T-helper 1 cell treated with Interleukin-12 subunit alpha and Interleukin-12 subunit beta and Interleukin-4 antibody, amounts not matched to agents 30 ng/mL and 1 ng/mL, for 36 hours (primary cell): ENCODE measurements at regions not wholly inside any gene's neighbourhood (a gene's known extent, or its start where the extent isn't known, plus 50 kb on each side); places are given as distances from the start of the nearest gene placed in this dataset.

Source experiments
- intact Hi-C: fragments of 100-400 bp; cut with micrococcal nuclease; formaldehyde crosslinking; loops from one replicate; pipeline ENCODE4 v1.15.1; 2024

GRCh38 chr14:71650187-71650755 lies 282.0 kb upstream of the RGS6 start:
- intact Hi-C loops, result no loop called here

GRCh38 chr14:71651228-71651627 lies 281.0 kb upstream of the RGS6 start:
- intact Hi-C loops, result no loop called here

DNA sequence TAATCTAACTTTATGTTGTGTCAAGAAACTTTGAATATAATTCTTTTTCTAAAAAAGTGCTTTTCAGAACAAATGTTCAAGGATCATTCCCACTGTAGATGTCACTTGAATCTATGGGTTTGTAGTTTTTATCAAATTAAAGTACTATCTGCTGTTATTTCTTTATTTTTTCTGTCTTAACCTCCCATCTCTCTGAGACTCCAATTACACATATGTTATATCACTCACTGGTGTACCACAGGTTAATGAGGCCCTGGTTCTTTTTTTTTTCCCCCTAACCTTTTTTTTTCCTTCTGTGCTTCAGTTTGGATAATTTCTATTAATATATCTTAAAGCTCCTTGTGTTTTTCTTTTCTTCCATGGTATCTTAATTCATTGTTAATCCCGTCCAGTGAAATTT lies 279.9 kb upstream of the RGS6 start:
- intact Hi-C loops, result no loop called here

GRCh38 chr14:71654810-71655209 lies 277.4 kb upstream of the RGS6 start:
- intact Hi-C loops, result loop anchor here (5.0 kb wide), 2 partner anchors 63 to 328 kb away; no protein-coding TSS in a partner anchor

DNA sequence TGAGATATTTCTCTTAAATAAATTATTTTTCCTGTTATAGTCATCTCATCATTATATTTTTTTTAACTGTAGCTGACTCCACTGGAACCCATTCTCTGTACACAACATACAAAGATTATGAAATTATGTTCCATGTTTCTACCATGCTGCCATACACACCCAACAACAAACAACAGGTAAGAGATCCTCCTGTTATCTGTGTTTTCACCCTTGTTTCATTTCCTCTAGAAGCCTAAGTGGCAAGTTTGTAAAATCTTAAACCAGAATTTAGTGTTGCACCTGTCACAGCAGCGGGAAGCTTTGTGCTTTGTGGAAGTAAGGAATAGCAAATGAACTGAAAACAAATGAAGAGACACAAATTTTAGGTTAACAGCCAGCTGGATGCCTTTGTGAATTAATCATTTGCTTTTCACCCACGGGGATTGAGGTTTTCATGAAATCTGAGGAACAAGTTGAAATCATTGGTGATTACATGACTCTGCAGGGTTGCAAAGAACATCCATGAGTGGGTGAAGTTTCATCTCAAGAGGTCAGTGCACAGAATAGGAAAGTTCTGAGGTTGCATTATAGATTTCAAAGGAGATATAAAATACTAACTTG lies 273.9 kb upstream of the RGS6 start:
- intact Hi-C loops, result loop anchor here (5.0 kb wide), 2 partner anchors 66 to 331 kb away; no protein-coding TSS in a partner anchor

- intact Hi-C loops, result loop anchor here (5.0 kb wide), 2 partner anchors 67 to 332 kb away; no protein-coding TSS in a partner anchor
Observed at GRCh38 chr14:71659159-71659558, 273.1 kb upstream of the RGS6 start.

GRCh38 chr14:71661441-71661840 lies 270.8 kb upstream of the RGS6 start:
- intact Hi-C loops, result no loop called here

DNA sequence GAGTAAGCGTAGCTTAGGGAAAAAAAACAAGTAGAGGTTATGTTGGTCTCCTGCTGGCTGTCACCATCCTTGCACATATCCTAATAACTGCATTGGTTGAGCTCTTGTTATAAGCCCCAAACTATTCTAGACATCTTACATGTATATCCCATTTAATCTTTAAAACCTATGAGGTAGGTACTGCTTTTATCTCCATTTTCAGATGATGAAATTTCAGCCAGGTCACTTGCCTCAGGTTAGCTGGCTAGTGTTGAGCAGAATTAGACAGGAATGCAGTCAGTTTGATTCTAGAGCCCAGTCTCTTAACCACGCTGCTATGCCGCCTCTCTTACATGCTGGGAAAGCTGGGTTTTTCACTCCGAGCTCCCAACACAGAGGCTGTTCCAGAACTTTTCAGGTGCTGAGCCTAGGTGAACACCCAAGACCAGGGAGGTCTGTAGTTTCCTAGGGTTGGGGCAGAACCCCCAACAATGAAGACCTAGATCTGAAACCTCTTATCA lies 269.9 kb upstream of the RGS6 start:
- intact Hi-C loops, result no loop called here

DNA sequence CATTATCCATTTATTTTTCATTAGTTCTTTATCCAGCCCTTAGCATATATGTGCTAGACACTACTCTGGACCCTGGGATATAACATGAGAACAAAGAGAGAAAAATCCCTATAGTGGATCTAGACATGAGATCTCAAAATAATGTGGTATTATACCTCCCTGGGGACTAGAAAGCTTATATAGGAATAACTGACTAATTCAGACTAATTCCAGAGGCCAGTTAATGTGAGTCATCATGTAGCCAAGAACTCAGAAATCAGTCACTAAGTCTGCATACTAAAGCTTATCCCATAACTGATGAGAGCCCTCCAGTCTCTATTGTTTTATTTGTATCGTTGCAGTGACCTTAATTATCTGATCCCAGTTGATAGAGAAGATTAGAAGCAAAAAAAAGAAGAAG lies 267.1 kb upstream of the RGS6 start:
- intact Hi-C loops, result no loop called here

DNA sequence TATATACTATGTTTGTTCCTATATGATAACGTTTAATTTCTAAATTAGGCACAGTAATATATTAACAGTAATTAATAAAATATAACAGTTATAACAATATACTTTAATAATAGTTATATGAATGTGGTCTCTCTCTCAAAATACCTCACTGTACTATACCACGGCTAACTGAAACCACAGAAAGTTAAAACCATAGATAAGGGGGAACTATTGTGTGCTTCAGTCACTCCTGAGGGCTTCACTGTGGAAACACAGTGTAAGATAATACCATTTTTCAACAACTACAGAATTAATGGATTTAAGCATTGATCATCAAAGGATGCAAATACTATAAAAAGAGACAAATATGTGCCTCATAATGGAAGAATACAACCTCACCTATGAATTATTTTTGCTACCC lies 266.4 kb upstream of the RGS6 start:
- intact Hi-C loops, result no loop called here

DNA sequence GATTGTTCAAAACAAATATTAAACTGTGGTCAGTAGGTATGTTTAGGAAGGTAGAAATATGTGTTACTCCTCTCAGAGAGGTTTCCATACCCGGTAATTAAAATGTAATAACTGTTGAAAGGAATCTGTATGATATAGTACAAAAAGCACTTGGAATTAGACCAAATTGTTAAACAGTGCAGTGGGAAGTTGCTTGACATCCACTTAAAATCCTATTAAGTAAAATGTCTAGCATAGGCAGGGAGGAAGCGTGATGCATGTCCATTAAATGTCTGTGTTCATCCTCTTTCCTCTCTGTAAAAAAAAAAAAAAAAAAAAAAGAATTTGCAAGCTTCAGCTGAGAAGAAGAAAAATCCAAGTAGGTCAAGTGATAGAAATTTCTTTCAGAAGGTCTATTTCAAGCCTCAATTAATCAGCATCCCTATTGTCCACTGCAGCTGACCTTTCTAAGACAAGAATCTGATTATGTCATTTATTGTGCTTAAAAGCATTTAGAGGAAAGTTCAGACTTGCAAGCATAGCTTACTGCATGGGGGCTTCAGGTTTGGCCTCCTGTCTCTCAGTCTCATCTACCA lies 265.6 kb upstream of the RGS6 start:
- intact Hi-C loops, result no loop called here

DNA sequence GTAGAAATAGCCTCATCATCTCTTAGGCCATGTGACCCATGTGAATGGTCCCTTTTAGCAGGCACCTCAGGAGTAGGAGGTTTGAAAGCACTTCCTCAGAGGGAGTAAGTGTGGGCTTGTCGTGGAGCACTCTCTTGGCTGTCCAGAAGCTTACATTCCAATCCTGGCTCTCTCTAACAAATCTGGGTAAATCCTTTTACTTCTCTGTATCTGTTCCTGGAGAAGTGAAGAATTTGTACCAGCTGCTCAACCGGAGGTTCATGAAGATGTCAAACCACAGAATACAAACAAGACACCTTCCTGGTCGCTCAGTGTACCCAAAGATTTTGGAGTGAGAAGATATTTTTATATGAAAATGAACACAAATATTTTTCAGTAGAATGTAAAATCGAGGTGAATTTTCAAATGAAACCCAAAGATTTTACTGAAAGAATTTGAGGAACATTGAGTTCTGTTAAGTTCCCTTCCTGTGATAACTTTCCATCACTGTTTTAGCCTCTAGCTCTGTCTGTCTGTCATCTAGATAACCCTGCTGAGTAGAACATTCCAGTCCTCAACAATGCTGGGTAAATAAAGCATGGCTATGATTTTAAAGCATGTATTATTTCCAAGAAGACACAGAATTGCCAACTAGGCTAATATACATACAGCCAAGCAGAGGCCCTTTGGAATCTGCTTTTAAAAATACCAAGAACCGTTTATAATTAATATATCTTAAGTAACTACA lies 263.9 kb upstream of the RGS6 start:
- intact Hi-C loops, result no loop called here

- intact Hi-C loops, result no loop called here
Observed at GRCh38 chr14:71672596-71672995, 259.6 kb upstream of the RGS6 start.

GRCh38 chr14:71675126-71675899 lies 256.9 kb upstream of the RGS6 start:
- intact Hi-C loops, result no loop called here

DNA sequence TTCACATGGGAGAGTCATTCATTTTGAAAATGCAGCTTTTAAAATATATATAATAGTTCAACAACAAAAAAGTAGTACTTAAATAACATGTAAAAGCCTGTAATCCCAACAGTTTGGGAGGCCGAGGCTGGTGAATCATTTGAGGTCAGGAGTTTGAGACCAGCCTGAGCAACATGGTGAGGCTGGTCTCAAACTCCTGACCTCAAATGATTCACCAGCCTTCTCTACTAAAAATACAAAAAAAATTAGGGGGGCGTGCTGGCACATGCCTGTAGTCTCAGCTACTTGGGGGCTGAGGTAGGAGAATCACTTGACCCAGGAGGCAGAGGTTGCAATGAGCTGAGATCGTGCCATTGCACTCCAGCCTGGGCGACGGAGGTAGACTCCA lies 256.3 kb upstream of the RGS6 start:
- intact Hi-C loops, result no loop called here

DNA sequence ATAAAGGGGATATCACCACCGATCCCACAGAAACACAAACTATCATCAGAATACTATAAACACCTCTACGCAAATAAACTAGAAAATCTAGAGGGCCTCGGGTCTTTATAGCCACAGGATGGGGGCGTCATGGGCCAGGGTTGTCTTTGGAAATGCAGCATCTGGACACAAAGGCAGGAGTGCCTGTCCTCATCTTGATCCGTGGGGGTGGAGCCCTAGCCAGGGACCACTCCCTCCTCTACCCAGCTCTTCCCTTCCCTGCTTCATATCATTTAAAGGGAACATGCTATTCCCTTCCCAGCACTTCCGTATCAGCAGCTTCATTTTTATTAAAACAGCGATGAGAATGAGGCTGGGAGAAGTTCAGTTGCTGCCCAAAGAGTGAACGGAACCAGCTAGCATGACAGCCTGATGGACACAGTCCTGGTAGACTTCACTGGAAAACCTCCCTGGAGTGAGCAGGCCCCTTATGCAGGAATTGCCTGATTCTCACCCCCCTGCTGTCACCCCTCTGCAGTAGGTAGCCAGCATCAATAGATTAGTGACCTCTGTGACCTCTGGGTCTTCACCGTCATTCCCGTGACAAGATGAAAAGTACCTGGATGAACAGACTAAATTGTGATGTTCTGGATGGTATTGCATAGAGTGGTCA lies 251.4 kb upstream of the RGS6 start:
- intact Hi-C loops, result no loop called here

DNA sequence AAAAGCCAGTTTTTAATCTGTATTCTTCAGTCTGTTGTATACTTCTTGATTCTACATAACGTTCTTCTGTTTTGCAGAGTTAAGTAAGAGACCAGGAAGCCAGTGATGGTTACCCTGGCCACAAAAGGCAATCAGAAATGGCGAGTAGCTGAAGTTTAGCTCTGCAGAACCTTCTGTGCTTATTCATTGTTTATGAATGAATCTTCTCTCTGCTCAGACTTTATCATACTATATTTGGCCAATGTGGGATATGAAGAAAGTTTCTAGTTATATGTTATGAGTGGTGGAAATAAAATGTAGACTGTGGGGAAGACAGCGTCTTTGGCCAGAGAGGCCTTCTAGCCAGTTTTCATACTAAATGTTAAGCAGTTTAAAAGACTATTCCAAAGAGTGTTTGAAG lies 249.9 kb upstream of the RGS6 start:
- intact Hi-C loops, result no loop called here

- intact Hi-C loops, result no loop called here
Observed at GRCh38 chr14:71684323-71684722, 247.9 kb upstream of the RGS6 start.

GRCh38 chr14:71686677-71687076 lies 245.6 kb upstream of the RGS6 start:
- intact Hi-C loops, result no loop called here

DNA sequence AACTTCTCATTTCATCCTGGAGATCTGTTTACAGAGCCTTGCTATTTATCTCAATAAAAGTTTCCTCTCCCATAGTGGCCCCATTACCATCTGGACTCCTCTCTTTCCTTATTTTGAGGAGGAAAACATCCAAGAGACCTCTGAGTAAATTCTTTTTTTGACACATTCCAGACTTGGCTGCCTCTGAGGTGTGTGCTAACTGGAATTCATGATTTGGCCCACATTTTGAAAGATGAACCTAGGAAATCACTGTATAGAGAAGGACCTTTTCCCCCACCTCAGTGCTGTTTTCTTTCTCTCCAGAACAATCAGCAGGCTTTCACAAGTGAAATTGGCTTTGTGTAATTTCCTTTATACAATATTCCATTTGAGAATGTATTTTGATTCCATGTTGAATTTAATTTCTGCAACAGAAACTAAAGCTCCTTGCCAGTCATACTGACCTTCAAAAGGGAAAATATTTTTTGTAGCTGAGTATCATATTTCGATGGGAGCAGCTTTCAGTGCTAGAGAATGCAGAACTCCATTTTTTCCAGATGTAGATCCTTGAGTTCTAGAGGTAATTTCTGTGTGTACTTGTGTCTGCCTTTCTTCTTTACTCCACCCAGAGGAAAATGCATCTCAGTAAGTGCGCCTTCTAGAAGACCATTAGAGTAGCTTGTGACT lies 244.9 kb upstream of the RGS6 start:
- intact Hi-C loops, result no loop called here
